Rectal smooth muscle tissue (tissue), 1 donor: ENCODE measurements at regions not wholly inside any gene's neighbourhood (a gene's known extent, or its start where the extent isn't known, plus 50 kb on each side); places are given as distances from the start of the nearest gene placed in this dataset.

Experiments used
- H3K27ac ChIP-seq: one replicate; pipeline ENCODE4 v1.7.0; 2013; ENCODE audit warnings: low read depth, low read length, inconsistent platforms
- H3K27me3 ChIP-seq: one replicate; pipeline ENCODE4 v1.7.0; 2013; ENCODE audit warnings: low read length; ENCODE audit not compliant: control insufficient read depth, insufficient read depth
- H3K36me3 ChIP-seq: one replicate; pipeline ENCODE4 v1.7.0; 2013; ENCODE audit warnings: low read length; ENCODE audit not compliant: control insufficient read depth, insufficient read depth
- H3K4me1 ChIP-seq: one replicate; pipeline ENCODE4 v1.7.0; 2013; ENCODE audit warnings: low read length; ENCODE audit not compliant: control insufficient read depth, insufficient read depth
- H3K4me3 ChIP-seq: one replicate; pipeline ENCODE4 v1.7.0; 2013; ENCODE audit warnings: low read length
- H3K9ac ChIP-seq: one replicate; pipeline ENCODE4 v1.7.0; 2013; ENCODE audit warnings: low read length

DNA sequence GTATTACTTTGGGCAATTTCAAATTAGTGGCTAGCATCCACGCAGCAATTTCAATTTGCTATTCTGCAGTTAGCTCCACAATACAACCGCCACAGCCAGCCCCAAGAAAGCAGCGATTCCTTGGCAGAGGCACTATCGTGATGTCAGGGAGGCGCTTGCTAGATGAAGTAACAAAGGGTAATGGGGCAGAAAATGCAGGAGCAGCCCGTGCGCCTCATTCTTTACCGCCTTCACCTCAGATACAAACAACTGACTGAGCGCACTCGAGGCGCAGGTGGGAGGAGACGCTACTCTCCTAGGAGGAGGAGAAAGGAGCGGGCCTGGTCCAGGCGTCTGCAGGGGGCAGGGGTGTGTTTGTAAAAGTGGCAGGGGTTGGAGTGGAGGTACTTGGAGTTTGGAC lies 76.9 kb upstream of the ASB18 start:
- Histone ChIP-seq H3K4me3 (no peak overlapping the region), H3K27ac (no peak overlapping the region), H3K4me1 (no peaks in the 10 kb centered on the region), H3K9ac (no peak overlapping the region), H3K27me3 (no peaks in the 10 kb centered on the region), H3K36me3 (no peaks in the 10 kb centered on the region)

GRCh38 chr2:236341721-236342120 lies 77.5 kb upstream of the ASB18 start:
- Histone ChIP-seq H3K4me3 (no peak overlapping the region), H3K27me3 (no peaks in the 10 kb centered on the region), H3K36me3 (no peaks in the 10 kb centered on the region), H3K9ac (no peak overlapping the region), H3K27ac (no peak overlapping the region), H3K4me1 (no peaks in the 10 kb centered on the region)

GRCh38 chr2:236342507-236342906 lies 78.3 kb upstream of the ASB18 start:
- no peaks in the 10 kb centered on the region for H3K36me3 ChIP-seq
- no peaks in the 10 kb centered on the region for H3K4me1 ChIP-seq
- H3K9ac ChIP-seq: no peak overlapping the region
- no peaks in the 10 kb centered on the region for H3K27me3 ChIP-seq
- H3K27ac ChIP-seq: no peak overlapping the region
- no peak overlapping the region for H3K4me3 ChIP-seq

DNA sequence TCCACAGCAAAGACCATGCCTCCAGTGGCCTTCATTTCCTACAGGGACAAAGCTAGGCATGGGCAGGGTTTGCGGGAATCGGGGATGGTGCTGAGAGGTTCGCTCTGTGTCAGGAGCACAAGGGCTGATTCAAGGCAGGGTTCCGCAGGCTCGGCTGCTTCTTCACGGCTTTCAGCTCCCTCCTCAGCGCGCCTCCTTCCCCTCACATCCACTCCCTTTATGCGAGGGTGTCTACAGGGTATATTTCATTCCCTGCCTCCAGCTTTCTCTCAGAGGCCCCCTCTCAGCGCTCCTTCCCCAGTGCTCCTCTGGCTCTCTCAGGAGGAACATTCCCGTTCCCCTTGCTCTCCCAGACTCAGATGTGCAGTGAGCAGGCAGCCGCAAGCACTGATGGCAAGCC lies 78.7 kb upstream of the ASB18 start:
- Histone ChIP-seq H3K4me3 (no peak overlapping the region), H3K4me1 (no peaks in the 10 kb centered on the region), H3K9ac (no peak overlapping the region)

DNA sequence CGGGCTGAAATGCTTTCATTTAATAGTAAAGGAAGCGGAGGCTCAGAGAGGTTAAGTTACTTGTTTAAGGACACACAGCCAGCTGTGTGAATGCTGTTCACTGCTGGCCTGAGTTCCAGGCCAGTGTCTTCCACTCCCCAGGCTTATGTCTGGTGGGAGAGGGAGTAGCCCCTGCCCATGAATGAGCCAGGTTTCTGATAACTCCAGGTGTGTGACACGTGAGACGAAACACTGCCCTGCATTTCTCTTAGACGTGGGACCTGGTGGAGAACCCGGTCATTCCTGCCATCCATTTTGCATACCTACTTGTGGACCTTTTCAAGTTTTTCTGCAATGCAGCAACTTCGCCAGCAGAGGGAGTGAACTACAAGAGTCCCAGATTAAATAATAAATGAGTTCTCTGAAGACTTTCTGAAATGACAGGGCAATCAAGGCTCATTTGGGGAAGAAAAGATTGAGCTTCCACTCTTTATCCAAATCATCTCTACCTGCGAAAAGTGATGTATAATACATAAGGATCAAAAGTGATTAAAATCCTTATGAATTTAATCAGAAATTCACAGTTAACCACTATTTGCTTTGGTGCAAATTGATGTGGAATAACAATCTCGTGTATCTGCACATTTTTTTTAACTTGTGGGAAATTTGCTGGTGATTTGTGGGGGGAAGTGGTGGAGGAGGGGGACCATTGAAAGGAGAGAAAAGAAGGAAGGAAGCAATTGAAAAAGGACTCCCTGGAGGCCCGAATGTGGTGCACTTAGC lies 79.4 kb upstream of the ASB18 start:
- no peak overlapping the region for H3K27ac ChIP-seq
- H3K4me3 ChIP-seq: no peak overlapping the region

More for the DNA sequence above, 78.7 kb upstream of the ASB18 start:
- no peak overlapping the region for H3K27ac ChIP-seq
- H3K27me3 ChIP-seq: no peaks in the 10 kb centered on the region
- H3K36me3 ChIP-seq: no peaks in the 10 kb centered on the region

GRCh38 chr2:236344446-236344845 lies 80.2 kb upstream of the ASB18 start:
- no peak overlapping the region for H3K27ac ChIP-seq
- H3K4me1 ChIP-seq: no peaks in the 10 kb centered on the region
- no peak overlapping the region for H3K9ac ChIP-seq
- no peaks in the 10 kb centered on the region for H3K27me3 ChIP-seq
- no peaks in the 10 kb centered on the region for H3K36me3 ChIP-seq
- H3K4me3 ChIP-seq: no peak overlapping the region

More for the DNA sequence above, 79.4 kb upstream of the ASB18 start:
- H3K36me3 ChIP-seq: no peaks in the 10 kb centered on the region
- no peak overlapping the region for H3K9ac ChIP-seq
- H3K27me3 ChIP-seq: no peaks in the 10 kb centered on the region
- no peaks in the 10 kb centered on the region for H3K4me1 ChIP-seq

- Histone ChIP-seq H3K4me1 (no peaks in the 10 kb centered on the region), H3K27me3 (no peaks in the 10 kb centered on the region)
These were observed 81.0 kb upstream of the ASB18 start for GRCh38 chr2:236345081-236345714.

GRCh38 chr2:236346366-236346765 lies 82.2 kb upstream of the ASB18 start:
- Histone ChIP-seq H3K36me3 (no peaks in the 10 kb centered on the region), H3K4me1 (no peaks in the 10 kb centered on the region), H3K9ac (no peak overlapping the region), H3K27me3 (no peaks in the 10 kb centered on the region), H3K27ac (no peak overlapping the region), H3K4me3 (no peak overlapping the region)

More at GRCh38 chr2:236345081-236345714, 81.0 kb upstream of the ASB18 start:
- Histone ChIP-seq H3K4me3 (no peak overlapping the region), H3K36me3 (no peaks in the 10 kb centered on the region), H3K9ac (no peak overlapping the region), H3K27ac (no peak overlapping the region)

GRCh38 chr2:236348279-236348678 lies 84.1 kb upstream of the ASB18 start:
- no peak overlapping the region for H3K9ac ChIP-seq
- no peaks in the 10 kb centered on the region for H3K27me3 ChIP-seq
- no peak overlapping the region for H3K4me3 ChIP-seq
- H3K4me1 ChIP-seq: no peaks in the 10 kb centered on the region
- no peaks in the 10 kb centered on the region for H3K36me3 ChIP-seq
- no peak overlapping the region for H3K27ac ChIP-seq

GRCh38 chr2:236348976-236349375 lies 84.8 kb upstream of the ASB18 start:
- no peak overlapping the region for H3K4me3 ChIP-seq
- H3K27ac ChIP-seq: no peak overlapping the region
- no peaks in the 10 kb centered on the region for H3K36me3 ChIP-seq
- no peaks in the 10 kb centered on the region for H3K4me1 ChIP-seq
- no peak overlapping the region for H3K9ac ChIP-seq
- H3K27me3 ChIP-seq: no peaks in the 10 kb centered on the region

- no peaks in the 10 kb centered on the region for H3K27me3 ChIP-seq
- H3K4me3 ChIP-seq: no peak overlapping the region
- no peaks in the 10 kb centered on the region for H3K4me1 ChIP-seq
- no peak overlapping the region for H3K9ac ChIP-seq
- H3K27ac ChIP-seq: no peak overlapping the region
- H3K36me3 ChIP-seq: no peaks in the 10 kb centered on the region
These were observed 86.2 kb upstream of the ASB18 start for GRCh38 chr2:236350426-236350825.

- Histone ChIP-seq H3K27ac (no peak overlapping the region), H3K36me3 (no peaks in the 10 kb centered on the region), H3K27me3 (no peaks in the 10 kb centered on the region), H3K4me3 (no peak overlapping the region), H3K4me1 (no peaks in the 10 kb centered on the region), H3K9ac (no peak overlapping the region)
These were observed 87.8 kb upstream of the ASB18 start for GRCh38 chr2:236351966-236352525.
